Neural crest cell (in vitro differentiated cells): ENCODE measurements at regions not wholly inside any gene's neighbourhood (a gene's known extent, or its start where the extent isn't known, plus 50 kb on each side); places are given as distances from the start of the nearest gene placed in this dataset.

Experiments used
- DNase-seq: peaks from one replicate; pipeline ENCODE4 v3.0.0; 2021; ENCODE audit warnings: low read depth, mixed read lengths, low spot score
- H3K27ac Mint-ChIP-seq: one replicate; pipeline ENCODE4 v1.8.0; 2021; ENCODE audit warnings: mild to moderate bottlenecking, mixed read lengths; ENCODE audit not compliant: unreplicated experiment
- H3K27me3 Mint-ChIP-seq: 2 replicates; pipeline ENCODE4 v1.8.0; 2021; ENCODE audit warnings: low read depth, mild to moderate bottlenecking, mixed read lengths
- H3K36me3 Mint-ChIP-seq: 2 replicates; pipeline ENCODE4 v1.8.0; 2021; ENCODE audit warnings: low read depth, mild to moderate bottlenecking, mixed read lengths
- H3K4me1 Mint-ChIP-seq: 2 replicates; pipeline ENCODE4 v1.8.0; 2021; ENCODE audit warnings: mixed read lengths
- H3K4me3 Mint-ChIP-seq: one replicate; pipeline ENCODE4 v1.8.0; 2021; ENCODE audit warnings: mild to moderate bottlenecking, mixed read lengths
- H3K9me3 Mint-ChIP-seq: 2 replicates; pipeline ENCODE4 v1.8.0; 2021; ENCODE audit warnings: mixed read lengths
- CTCF ChIP-seq: fragments of 200-600 bp; sonication (generic); conservative IDR thresholded peaks from 2 replicates; pipeline ENCODE4 v1.5.0; 2021; ENCODE audit warnings: antibody characterized with exemption, mild to moderate bottlenecking

GRCh38 chr15:62571072-62571471, 406.0 kb upstream of the C2CD4B start:
- no peak for DNase-seq
- Mint-ChIP-seq H3K36me3 (no peaks in the 10 kb centered on the region), H3K4me1 (no peaks in the 10 kb centered on the region), H3K27me3 (no peaks in the 10 kb centered on the region), H3K27ac (no peak overlapping the region), H3K9me3 (no peaks in the 10 kb centered on the region), H3K4me3 (no peak overlapping the region)
- no peak for TF ChIP-seq CTCF

GRCh38 chr15:62572797-62573196, 407.7 kb upstream of the C2CD4B start:
- TF ChIP-seq CTCF = no peak
- no peak overlapping the region for H3K27ac Mint-ChIP-seq
- H3K4me3 Mint-ChIP-seq = no peak overlapping the region
- DNase-seq = no peak
- H3K4me1 Mint-ChIP-seq = no peaks in the 10 kb centered on the region
- no peaks in the 10 kb centered on the region for H3K27me3 Mint-ChIP-seq
- no peaks in the 10 kb centered on the region for H3K9me3 Mint-ChIP-seq
- no peaks in the 10 kb centered on the region for H3K36me3 Mint-ChIP-seq

- Mint-ChIP-seq H3K4me1 (no peaks in the 10 kb centered on the region), H3K4me3 (no peak overlapping the region), H3K9me3 (no peaks in the 10 kb centered on the region), H3K27me3 (no peaks in the 10 kb centered on the region), H3K36me3 (no peaks in the 10 kb centered on the region), H3K27ac (no peak overlapping the region)
- no peak for TF ChIP-seq CTCF
- no peak for DNase-seq
These were observed 408.8 kb upstream of the C2CD4B start for GRCh38 chr15:62573876-62574275.

GRCh38 chr15:62578546-62578945, 413.5 kb upstream of the C2CD4B start:
- Mint-ChIP-seq H3K9me3 (no peaks in the 10 kb centered on the region), H3K27ac (no peak overlapping the region), H3K4me1 (peaks cover 4% of the 10 kb centered on the region), H3K27me3 (no peaks in the 10 kb centered on the region), H3K36me3 (no peaks in the 10 kb centered on the region), H3K4me3 (no peak overlapping the region)
- DNase-seq = no peak
- no peak for TF ChIP-seq CTCF

GRCh38 chr15:62578960-62579359, 413.9 kb upstream of the C2CD4B start:
- Mint-ChIP-seq H3K27me3 (no peaks in the 10 kb centered on the region), H3K4me3 (no peak overlapping the region), H3K4me1 (peaks cover 4% of the 10 kb centered on the region)

More at GRCh38 chr15:62578960-62579359, 413.9 kb upstream of the C2CD4B start:
- DNase-seq = no peak
- Mint-ChIP-seq H3K9me3 (no peaks in the 10 kb centered on the region), H3K27ac (no peak overlapping the region), H3K36me3 (no peaks in the 10 kb centered on the region)
- no peak for TF ChIP-seq CTCF
